Activated CD4-positive, alpha-beta T cell treated with anti-CD3 and anti-CD28 coated beads, Interleukin-10, Interleukin-2, amounts not matched to agents 100 ng/mL and 50 ng/mL, durations not matched to agents 16 hours and 8 hours (primary cell): ENCODE measurements at regions not wholly inside any gene's neighbourhood (a gene's known extent, or its start where the extent isn't known, plus 50 kb on each side); places are given as distances from the start of the nearest gene placed in this dataset.

Experiments used
- DNase-seq: peaks from one replicate; pipeline ENCODE4 v3.0.0-alpha.2; 2020

DNA sequence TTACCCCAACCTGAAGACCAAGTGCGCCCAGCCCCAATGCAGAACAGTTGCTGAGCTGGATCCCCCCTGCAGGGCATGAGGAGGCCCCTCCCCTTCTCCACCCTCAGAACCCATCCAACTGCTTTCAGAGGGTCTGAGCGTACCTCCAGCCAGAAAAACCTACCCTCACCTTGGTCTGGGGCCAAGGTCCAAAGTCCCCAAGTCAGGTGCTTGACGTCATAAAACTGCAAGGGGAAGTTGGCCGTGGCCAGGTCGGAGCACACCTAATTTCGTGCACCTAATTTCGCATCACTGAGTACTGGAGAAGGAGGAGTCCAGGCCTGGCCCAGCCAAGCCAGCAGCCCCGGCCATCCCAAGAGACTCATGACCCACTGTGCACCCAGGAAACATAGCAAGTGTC lies 289.8 kb downstream of the CTTN start:
- no peak for DNase-seq

DNA sequence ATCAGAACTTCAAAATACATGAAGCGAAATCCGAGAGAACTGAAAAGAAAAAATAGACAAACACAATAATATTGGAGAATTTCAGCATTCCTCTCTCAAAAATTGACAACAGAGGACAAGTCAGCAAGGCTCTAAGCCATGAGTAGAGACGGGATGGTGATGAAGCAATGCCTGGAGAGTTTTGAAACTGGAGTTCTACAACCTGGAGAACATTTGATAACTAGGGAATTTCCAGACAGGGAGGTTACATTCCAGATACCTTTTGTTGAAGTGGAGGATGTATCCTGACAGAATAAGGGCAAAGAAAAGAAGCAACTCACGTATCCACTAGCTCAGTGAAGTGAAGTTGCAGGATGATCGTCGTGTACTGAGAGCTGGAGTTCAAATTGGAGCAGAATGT lies 291.4 kb downstream of the CTTN start:
- DNase-seq: no peak

- no peak for DNase-seq
Observed at GRCh38 chr11:70692131-70692530, 293.8 kb downstream of the CTTN start.

DNA sequence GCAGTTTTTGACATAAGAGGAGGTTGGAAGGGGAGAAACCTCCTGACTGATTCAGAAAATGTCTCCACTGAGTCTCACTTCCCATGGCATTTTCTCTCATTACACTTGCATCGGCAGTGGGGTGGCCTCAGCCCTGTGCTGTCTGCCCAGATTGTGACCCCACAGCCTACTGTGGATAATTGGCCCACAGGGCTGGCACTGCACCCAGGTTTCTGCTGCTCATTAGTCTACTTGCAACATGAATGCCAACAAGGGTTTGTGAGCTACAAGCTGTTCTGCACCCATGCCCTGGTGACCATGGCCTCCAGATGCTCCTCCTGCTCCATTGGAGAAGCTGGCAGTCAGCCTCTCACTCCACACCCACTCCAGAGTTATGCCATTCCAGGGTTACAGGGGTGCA lies 296.0 kb downstream of the CTTN start:
- DNase-seq: no peak

DNA sequence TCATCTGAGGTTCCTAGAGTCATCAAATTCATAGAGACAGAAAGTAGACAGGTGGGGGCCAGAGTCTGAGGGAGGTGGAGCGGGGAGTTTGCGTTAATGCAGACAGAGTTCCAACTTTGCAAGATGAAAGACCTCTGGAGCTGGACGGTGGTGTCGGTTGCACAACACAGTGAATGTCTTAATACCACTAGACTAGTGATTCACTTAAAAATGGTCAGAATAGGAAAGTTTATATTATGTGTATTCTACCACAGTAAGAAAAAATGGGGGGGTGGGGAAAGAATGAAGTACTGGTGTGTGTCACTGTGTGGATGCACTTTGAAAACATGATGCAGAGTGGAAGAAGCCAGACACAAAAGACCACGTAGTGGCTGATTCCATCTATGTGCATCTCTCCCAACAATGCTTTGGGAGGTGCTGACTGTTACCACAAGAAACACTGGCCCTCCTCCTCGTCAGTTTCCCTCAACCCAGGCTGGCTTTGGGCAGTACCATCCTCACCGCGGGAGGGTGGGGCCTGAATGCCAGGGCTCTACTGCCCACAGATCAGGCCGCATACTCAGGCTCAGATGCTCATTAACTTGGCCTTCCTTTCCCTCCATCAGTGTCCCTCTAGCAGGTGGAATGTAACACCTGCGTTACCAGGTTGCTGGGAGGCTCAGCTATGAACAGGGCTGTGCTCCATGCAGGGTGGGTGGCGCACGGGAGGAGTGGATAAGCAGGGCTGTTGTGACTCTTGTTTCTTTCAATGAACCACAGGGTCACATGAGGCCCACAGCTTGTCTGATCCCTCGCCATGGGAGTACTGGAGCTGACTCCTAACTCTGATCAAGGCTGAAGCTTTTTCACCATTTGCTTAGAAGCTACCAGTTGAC lies 297.0 kb downstream of the CTTN start:
- no peak for DNase-seq

DNA sequence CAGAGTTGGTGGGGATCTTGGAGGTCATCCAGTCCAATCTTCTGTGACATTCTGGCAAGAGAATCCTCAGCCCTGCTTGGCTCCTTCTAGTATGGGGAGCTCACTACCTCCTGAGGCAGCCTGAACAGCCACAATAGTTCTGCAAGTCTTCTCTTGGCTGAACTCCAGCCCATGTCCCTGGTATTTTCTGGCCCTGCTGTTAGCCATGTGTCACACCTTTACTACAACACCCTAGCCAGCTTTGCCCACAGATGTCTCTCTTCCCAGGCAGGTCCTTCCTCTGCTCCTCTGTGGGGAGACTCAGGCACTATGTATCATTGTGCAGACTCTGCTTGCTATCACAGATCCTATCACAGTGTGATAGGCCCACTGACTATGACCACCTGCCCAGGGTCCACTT lies 297.7 kb downstream of the CTTN start:
- no peak for DNase-seq

DNA sequence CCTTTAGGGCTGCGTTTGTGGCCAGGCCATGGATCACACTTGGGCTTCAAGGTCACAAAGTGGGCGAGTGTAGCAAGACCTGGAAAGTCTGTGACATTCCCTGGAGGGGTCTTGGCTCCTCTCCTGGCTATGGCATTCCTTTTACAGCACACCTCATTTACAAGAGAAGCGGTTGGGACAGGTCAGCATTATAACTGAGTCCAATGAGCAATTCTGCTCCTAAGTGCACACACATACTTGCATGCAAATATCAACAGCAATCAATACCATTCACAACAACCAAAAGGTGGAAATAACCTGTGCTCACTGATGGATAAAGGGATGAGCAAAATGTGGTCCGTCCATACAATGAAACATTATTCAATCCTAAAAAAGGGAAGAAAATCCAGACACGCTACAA lies 298.2 kb downstream of the CTTN start:
- no peak for DNase-seq

DNA sequence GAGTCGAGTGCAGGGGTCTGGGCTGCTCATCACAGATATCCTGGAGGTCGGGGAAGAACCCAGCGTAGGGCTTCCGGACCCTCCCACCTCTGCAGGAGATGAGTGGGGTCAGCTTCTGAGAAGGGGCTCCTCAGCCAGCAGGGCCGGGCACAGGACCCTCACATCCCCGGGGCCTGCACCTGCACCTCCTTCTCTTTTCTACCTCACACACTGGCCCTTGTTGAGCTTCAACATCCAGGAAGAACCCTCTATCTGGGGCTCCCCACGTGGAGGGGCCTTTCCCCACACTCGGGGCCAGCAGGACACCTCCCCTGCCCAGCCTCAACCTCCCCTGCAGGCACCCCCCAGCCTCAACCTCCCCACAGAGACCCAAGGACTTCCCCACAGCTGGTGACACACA lies 299.4 kb downstream of the CTTN start:
- DNase-seq: no peak

DNA sequence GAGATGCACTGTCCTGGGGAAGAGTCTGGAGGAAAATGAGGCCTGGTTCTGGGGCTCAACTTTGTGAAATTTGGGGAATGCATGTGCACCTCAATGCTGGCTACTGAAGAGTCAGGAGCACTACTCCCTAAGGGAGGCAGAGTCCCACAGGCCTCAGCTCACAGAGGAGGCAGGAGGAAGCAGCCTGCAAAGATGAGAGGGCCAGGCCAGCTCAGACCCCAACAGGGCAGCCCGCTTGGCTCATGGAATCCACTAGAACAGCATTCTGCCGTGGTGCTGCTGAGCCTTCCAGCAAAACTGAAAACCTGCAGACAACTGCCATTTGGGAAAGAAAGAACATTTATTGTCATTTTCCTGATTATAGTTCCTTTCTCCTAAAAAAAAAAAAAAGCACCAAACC lies 300.5 kb downstream of the CTTN start:
- DNase-seq: no peak

- DNase-seq: no peak
Observed at GRCh38 chr11:70699294-70700221, 301.2 kb downstream of the CTTN start.

GRCh38 chr11:70700453-70700852 lies 302.1 kb downstream of the CTTN start:
- no peak for DNase-seq

GRCh38 chr11:70700871-70701270 lies 302.5 kb downstream of the CTTN start:
- no peak for DNase-seq

- no peak for DNase-seq
Observed at GRCh38 chr11:70702040-70702648, 303.8 kb downstream of the CTTN start.

DNA sequence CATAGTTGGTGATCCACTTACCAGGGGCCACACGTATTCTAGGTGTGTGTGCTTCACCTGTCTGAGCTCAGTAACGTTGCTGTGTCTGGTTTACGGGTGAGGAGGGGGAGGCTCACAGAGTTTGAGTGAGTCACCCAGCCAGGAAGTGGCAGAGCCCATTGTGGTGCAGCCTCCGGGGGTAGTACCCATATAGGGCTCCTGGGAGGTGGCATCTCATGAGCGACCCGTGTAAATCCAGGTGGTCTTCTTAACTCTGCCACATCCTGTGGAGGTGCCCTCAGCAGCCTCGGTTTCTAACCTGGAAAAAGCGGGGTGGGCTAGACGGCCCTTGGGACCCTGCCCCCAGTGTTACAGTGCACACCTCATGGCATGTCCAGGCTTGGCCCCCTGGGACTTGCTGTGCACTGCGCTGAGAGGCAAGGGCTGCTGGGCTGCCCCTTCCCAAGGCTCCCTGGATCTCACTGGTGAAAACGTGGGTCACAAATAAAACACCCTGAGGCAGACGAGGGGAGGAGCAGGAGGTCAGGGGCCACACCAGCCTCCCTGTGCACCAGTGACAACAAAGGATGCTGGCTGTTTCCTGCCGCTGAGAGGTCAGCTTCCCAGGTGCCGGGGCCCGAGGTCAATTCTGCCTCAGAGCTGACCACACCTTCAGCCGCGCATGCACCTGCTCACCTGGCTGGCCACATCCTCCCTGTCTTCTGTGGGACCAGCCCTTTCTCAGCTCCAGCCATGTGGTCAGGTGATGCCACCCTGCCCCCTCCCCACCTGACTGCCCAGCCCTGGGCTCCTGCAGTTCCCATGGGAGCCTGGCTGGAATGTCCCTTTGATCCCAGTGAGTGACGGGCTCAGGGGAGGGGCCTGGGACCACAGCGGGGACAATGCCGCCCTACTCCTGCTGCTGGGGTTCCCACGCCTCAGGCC lies 305.1 kb downstream of the CTTN start:
- DNase-seq: no peak

GRCh38 chr11:70705097-70705496 lies 306.8 kb downstream of the CTTN start:
- no peak for DNase-seq

GRCh38 chr11:70705930-70706329 lies 307.6 kb downstream of the CTTN start:
- DNase-seq: no peak

DNA sequence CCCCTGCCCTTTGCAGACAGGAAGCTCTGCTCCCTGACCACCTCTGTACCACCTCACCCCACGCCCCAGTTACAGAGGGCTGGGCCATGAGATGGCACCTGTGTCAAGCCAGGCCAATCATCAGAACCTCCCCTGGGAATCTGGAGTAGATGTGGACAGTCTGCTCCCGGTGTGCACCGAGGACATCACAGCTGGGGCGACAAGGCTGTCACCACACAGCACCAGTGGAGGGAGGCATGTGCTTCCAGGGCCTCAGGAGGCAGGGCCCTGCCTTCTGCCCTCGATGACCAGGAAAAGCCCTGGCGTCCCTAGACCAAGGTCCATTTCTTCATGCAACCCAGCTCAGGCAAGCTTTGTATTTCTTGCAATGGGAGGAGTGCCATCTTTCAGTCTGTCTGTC lies 309.5 kb downstream of the CTTN start:
- DNase-seq: no peak

- no peak for DNase-seq
Observed at GRCh38 chr11:70709596-70709995, 311.3 kb downstream of the CTTN start.

DNA sequence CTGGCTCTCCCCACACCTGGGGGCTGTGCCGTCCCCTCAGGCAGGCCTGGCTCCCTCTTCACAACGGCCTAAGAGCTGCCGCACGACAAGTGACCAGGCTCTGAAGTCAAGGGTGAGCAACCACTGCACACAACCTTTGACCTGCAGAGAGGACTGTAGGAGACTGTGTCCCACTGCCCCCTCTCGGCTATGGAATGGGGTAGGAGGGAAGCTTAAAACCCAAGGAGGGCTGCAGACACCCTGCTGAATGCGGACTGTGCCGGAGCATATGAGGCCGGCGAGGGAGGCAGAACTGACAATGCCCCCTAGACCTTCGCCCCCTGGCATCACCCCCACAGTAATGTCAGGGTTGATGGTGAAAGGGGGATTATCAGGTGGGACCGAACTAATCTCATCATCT lies 311.9 kb downstream of the CTTN start:
- DNase-seq: no peak

- no peak for DNase-seq
Observed at GRCh38 chr11:70710601-70711000, 312.3 kb downstream of the CTTN start.

DNA sequence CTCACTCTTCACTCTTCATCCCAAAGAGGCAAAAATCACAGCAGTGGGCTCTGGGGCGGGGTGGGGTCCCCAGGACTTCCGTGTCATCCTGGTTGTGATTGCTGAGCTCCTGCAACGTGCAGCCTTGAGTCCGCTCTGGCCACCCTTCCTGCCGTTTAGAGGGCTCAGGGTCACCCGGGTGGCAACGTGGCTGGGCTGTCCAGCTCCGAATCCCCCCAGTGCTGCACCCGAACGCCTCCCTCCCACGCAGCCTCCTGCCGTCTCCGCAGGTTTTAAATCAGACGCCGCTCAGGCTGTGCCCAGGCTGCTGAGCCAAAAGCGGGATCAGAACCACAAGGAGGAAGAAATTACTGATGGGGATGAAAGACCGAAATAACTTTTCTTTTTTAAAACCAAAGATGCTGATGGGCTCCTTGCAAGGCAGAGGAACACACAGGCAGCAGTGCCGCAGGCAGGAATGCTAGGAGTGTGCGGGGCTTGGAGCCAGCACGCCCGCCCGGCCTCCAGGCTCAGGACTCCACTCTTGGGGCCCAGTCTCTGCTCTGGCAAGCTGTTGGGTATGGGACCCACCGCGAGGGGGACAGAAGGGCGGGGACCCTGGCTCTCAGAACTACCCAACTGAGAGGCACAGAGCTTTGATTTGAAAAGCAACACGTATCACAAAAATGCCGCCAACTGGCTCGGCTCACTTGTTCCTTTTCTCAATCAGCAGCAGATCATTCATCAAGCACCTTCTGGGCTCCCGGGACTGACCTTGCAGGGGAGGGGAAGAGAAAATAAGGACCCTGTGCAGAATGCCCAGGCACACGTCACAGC lies 313.0 kb downstream of the CTTN start:
- no peak for DNase-seq

DNA sequence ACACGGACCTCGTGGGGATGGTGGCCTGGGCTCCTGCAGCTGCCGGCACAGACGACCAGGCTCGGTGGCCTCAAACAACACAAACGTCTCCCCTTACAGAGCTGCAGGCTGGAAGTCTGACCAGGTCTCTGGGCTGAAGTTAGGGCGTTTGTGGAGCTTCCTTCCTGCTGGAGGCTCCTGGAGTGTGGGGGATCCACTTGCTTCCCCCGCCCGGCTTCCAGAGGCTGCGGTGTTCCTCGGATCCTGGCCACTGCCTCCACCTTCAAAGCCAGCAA lies 313.5 kb downstream of the CTTN start:
- no peak for DNase-seq
